ENCODE measurements at regions not wholly inside any gene's neighbourhood (a gene's known extent, or its start where the extent isn't known, plus 50 kb on each side); places are given as distances from the start of the nearest gene placed in this dataset.

DNA sequence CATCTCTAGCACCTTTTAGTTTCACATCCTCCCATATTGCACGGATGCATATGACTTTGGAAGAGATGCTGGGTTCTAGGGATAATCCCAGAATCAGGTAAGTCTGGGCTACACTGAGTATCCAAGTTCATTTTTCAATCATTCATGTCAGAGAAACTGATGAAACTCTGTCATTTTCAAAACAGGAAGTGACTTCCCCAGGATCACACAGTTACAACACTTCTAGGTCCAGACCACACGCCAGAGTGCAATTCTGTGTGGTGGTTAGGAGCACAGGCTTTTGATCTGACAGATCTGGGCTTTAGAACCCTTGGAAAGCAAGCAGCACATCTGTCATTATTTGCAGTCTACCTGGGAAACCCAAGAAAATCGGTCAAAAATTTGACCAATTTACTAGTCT is 52.1 kb upstream of the CDKN2AIP start:
- Histone ChIP-seq H3K9me3 (no peaks in the 10 kb centered on the region), H3K36me3 (no peaks in the 10 kb centered on the region), H3K27me3 (peaks cover 0 to 13% of the 10 kb centered on the region in 2 donors)

DNA sequence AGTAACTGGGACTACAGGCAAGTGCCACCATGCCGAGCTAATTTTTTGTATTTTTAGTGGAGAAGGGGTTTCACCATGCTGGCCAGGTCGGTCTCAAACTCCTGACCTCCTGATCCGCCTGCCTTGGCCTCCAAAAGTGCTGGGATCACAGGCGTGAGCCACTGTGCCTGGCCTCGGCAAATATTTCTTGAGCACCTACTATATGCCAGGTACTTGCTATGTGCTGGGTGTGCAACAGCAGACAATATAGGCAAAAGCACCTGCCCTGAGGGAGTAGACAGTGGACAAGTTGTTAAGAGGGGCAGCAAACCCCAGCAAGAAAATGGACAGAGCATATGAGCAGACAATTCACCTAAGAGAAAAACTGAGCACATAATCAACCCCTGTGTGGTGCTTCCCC is 51.0 kb upstream of the CDKN2AIP start:
- H3K27ac ChIP-seq = no peak overlapping the region
- no peaks in the 10 kb centered on the region for H3K9me3 ChIP-seq
- TF ChIP-seq, protein P1, sequence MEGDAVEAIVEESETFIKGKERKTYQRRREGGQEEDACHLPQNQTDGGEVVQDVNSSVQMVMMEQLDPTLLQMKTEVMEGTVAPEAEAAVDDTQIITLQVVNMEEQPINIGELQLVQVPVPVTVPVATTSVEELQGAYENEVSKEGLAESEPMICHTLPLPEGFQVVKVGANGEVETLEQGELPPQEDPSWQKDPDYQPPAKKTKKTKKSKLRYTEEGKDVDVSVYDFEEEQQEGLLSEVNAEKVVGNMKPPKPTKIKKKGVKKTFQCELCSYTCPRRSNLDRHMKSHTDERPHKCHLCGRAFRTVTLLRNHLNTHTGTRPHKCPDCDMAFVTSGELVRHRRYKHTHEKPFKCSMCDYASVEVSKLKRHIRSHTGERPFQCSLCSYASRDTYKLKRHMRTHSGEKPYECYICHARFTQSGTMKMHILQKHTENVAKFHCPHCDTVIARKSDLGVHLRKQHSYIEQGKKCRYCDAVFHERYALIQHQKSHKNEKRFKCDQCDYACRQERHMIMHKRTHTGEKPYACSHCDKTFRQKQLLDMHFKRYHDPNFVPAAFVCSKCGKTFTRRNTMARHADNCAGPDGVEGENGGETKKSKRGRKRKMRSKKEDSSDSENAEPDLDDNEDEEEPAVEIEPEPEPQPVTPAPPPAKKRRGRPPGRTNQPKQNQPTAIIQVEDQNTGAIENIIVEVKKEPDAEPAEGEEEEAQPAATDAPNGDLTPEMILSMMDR (IDR thresholded peaks at IDR 0.05) = no peak
- H3K4me1 ChIP-seq = peaks cover 0 to 9% (median 6%) of the 10 kb centered on the region in 4 donors
- peaks cover 0 to 13% of the 10 kb centered on the region in 2 donors for H3K27me3 ChIP-seq
- DNase-seq = peak in 1 of 2 donors; percentile 20
- H3K4me3 ChIP-seq = no peak overlapping the region
- intact Hi-C loops (cut with DNase I; ENCODE audit: low total_unique reads) = no loop called here
- no peaks in the 10 kb centered on the region for H3K36me3 ChIP-seq

More for the DNA sequence above, 52.1 kb upstream of the CDKN2AIP start:
- DNase-seq = peak in 1 of 2 donors; percentile 33
- Histone ChIP-seq H3K27ac (no peak overlapping the region), H3K4me1 (no peaks in the 10 kb centered on the region), H3K4me3 (no peak overlapping the region)
- intact Hi-C loops (cut with DNase I; ENCODE audit: low total_unique reads) = no loop called here
- TF ChIP-seq, protein P1 (IDR thresholded peaks at IDR 0.05) = no peak

DNA sequence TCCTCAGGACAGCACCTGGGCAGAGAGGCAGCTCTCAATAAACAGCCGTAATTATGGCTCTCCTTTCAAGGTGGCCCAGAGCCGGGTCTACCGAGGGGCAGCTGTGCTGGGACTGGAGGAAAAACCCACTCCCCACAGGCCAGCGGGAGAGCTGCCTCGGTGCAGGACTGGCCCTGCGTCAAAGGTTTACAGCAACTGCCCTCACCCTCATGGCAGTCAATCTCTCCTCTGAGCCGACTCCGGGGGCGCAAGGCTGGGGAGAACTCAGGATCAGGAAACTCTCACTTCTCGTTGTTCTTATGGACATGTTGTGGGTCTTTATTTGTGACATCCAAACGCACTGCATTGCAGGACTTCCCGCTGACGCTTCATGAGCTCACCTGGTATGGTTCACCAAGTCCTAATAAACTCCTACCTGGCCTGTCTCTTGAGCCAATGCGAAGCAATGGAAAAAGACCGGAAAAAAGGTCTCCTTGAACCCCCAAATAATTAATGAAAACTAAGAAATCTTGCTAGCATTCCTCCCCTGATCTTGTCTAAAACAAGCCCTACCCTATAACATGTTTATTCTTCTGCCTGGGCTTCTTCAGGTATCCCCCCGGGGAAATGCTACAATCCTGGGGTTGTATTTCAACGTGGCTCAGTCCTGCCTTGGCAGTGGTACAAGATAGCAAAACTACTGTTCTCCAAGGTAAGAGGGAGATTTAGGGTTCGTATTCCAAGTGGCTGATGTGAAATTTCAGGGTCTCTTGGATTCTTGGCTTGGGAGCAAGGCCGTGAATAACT is 50.1 kb upstream of the CDKN2AIP start:
- TF ChIP-seq, protein P1 (IDR thresholded peaks at IDR 0.05) = no peak
- Histone ChIP-seq H3K36me3 (no peaks in the 10 kb centered on the region), H3K4me1 (peaks cover 0 to 13% (median 9%) of the 10 kb centered on the region in 4 donors), H3K27ac (no peak overlapping the region), H3K4me3 (no peak overlapping the region), H3K27me3 (peaks cover 0 to 10% of the 10 kb centered on the region in 2 donors), H3K9me3 (no peaks in the 10 kb centered on the region)
- intact Hi-C loops (cut with DNase I; ENCODE audit: low total_unique reads) = no loop called here
- peak in 1 of 2 donors; percentile 31 for DNase-seq
